HFF-Myc (cell line): ENCODE measurements at regions not wholly inside any gene's neighbourhood (a gene's known extent, or its start where the extent isn't known, plus 50 kb on each side); places are given as distances from the start of the nearest gene placed in this dataset.

Source experiments
- DNase-seq: peaks from one replicate; pipeline ENCODE4 v3.0.0-alpha.2; 2011; ENCODE audit warnings: low read depth; ENCODE audit errors: extremely low read depth
- H3K4me3 ChIP-seq: replicated peaks from 2 replicates; pipeline ENCODE4 v1.5.1; 2011; ENCODE audit warnings: low read depth, mild to moderate bottlenecking, control low read depth, low read length
- TF ChIP-seq, protein P1 (sequence below): IDR thresholded peaks from 2 replicates; pipeline ENCODE4 v1.5.1; 2012; ENCODE audit warnings: mild to moderate bottlenecking, low read depth, low read length, control low read depth; ENCODE audit errors: missing control alignments

DNA sequence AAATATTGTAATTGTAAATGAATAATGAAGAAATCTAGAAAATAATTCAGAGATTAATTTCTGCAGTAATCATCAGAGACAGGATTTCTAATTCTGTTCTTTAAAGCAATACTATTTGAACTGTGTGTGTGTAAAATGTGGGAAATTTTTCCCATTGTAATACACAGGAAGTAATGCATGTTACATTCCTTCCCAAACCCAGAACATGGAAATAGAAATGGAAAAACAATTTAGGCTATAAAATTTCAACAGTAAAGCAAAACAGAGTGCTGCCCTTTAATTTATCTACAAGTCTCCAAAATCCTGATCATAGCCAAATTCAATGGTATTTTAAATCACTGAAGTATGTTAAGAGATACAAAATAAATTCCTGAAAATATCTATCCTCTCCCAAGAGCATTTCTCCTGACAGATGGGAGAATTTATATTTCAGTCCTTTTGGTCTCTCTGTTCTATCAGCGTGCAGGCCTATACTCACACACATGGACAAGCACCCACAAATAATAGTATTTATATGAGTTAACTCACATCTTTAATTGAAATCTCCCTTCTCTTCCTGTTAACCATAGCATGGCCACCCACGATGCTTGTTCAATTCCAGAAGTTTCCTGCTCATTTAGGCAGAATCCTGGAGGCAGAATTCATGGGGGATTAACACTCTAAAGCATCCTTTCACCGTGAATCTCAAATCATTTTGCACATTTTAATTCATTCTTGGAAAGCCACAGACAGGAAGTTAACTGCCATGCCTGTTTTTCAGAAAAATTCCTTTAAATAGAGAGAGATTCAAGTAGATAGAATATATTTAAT is 1465.4 kb upstream of the FLRT2 start:
- H3K4me3 ChIP-seq: no peak overlapping the region
- TF ChIP-seq, protein P1, sequence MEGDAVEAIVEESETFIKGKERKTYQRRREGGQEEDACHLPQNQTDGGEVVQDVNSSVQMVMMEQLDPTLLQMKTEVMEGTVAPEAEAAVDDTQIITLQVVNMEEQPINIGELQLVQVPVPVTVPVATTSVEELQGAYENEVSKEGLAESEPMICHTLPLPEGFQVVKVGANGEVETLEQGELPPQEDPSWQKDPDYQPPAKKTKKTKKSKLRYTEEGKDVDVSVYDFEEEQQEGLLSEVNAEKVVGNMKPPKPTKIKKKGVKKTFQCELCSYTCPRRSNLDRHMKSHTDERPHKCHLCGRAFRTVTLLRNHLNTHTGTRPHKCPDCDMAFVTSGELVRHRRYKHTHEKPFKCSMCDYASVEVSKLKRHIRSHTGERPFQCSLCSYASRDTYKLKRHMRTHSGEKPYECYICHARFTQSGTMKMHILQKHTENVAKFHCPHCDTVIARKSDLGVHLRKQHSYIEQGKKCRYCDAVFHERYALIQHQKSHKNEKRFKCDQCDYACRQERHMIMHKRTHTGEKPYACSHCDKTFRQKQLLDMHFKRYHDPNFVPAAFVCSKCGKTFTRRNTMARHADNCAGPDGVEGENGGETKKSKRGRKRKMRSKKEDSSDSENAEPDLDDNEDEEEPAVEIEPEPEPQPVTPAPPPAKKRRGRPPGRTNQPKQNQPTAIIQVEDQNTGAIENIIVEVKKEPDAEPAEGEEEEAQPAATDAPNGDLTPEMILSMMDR: no peak
- no peak for DNase-seq

DNA sequence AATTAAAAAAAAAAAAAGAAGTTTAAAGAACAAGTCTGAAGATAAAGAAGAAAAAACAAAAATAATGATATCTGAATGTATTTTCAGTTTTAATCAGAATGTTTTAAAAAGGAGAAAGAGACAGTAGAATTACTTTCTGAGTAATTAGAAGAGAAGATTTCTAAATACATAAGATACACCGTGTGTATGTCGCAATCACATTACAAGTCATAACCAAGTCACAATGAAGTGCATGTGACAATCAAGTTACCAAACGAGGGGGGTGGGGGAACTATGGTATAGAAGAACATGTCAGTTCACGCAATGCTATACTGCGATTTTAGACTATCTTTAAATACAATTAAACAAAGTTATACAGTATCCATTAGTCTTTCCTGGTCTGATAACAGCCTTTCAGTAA is 1464.1 kb upstream of the FLRT2 start:
- TF ChIP-seq, protein P1: no peak
- no peak overlapping the region for H3K4me3 ChIP-seq
- DNase-seq: no peak

GRCh38 chr14:84068288-84068687 is 1461.7 kb upstream of the FLRT2 start:
- DNase-seq: no peak
- no peak overlapping the region for H3K4me3 ChIP-seq
- TF ChIP-seq, protein P1: no peak

- DNase-seq: no peak
- TF ChIP-seq, protein P1: no peak
- no peak overlapping the region for H3K4me3 ChIP-seq
Measured at GRCh38 chr14:84071061-84071460, 1458.9 kb upstream of the FLRT2 start.

DNA sequence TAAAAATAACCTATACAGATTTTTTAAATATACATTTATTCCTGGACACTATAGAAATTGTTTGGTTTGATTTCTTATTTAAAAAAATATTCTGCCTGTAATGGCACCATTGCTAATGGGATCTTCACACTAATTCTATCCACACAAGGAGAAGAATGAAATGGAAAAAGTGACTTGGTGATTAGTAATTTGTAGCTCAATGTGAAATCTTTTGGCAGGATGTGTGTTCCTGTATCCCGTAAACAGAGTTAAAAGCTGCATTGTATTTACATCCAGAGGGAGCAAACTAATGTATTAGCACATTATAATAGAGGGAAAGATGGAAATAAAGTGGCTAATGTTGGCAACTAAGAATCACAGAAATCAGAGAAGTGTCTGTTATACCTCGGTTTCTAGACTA is 1455.3 kb upstream of the FLRT2 start:
- H3K4me3 ChIP-seq: no peak overlapping the region
- no peak for DNase-seq
- TF ChIP-seq, protein P1: no peak

DNA sequence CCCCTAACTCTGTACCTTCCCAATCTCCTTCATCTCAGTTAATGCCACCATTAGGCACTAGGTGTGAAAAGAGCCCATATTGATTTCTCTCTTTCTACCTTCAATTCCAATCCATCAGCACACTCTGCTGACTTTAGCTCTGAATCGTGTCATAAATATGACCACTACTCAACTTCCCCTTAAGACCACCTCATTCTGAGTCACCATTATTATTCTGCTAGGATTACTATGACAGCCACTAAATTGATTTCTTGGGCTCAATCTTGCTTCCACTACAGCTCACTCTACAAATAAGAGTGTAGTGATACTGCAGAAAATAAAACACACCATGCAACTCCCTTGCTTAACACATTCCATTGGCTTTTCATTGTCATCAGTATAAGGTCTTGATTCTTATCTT is 1449.0 kb upstream of the FLRT2 start:
- no peak for DNase-seq
- TF ChIP-seq, protein P1: no peak
- H3K4me3 ChIP-seq: no peak overlapping the region
